HG02973 (cell line): ENCODE measurements at regions not wholly inside any gene's neighbourhood (a gene's known extent, or its start where the extent isn't known, plus 50 kb on each side); places are given as distances from the start of the nearest gene placed in this dataset.

Source experiments
- ATAC-seq: cut with Tn5 transposase; IDR thresholded peaks from one replicate; pipeline ENCODE4 v1.9.1; 2021; ENCODE audit warnings: moderate library complexity; ENCODE audit not compliant: unreplicated experiment

- ATAC-seq = no peak
Measured at GRCh38 chr13:68064001-68064770, 834.0 kb upstream of the PCDH9 start.

DNA sequence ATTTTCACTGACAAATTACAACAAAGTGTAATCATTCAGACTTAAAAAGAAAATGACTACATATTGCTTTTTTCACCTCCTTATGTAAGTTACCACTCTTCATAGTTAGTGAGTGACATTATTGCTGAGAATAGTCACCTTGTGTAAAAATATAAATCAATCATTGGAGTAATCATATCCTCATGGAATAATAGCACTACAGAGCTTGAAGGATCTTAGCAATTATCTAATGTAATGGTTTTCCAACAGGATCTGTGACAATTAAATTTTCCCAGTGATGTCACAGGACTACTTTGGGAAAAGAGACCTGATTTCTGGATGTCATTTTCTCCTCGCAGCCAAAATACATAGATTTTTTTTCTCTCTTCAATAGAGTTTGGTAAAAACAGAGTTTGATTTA lies 833.0 kb upstream of the PCDH9 start:
- no peak for ATAC-seq

DNA sequence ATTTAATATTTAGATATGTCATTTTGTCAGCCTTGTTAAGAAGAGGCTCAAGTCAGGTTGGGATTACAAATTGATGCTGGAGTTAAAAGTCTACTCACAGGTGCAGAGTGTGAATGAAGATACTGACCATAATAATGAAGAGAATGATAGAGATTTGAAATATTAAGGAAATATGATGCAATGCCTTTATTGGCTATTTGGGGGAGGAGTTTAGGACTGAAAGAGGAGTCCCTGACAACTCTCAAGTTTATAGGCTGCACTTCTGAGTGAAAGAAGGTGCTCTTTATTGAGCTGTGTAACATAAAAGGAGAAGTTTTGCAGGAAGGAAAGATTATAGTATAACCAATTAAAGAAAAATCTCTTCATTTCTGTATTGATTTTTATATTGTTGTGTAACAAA lies 827.7 kb upstream of the PCDH9 start:
- ATAC-seq = no peak

GRCh38 chr13:68056816-68057710 lies 826.9 kb upstream of the PCDH9 start:
- no peak for ATAC-seq

DNA sequence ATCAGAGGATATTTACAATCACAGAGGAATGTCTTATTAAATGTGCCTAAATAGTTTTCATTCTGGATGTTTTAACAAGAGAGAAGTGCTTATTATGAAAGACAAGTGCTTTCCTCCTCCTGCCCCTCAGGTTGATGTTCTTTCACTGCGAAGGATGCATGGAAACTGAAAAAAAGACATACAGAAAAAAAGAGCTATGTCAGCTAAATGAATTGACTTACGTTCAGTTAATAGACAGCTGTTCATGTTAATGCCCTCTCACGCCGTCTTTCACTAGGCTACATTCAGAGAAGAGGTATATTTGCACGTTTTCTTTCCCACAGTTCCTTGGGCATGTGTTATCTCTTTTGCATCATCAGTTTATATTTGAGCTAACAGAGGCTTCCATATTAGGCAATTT lies 821.8 kb upstream of the PCDH9 start:
- no peak for ATAC-seq

DNA sequence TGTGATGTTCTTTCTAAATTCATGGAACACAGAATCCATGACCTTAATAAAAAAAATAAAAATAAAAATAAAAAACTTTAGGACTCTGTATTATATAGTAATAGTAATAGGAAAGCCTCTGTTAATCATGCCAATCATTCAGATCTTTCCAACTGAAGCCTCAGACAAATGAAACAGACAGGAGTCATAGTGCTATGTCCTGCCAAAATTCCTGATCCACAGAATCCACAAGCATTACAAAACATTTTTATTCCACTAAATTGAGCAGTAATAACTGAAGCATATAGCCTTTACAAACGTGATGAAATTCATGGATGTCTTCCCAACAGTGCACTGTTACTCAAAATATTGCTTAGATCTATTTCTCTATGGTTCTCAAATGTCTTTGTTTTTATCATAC lies 820.6 kb upstream of the PCDH9 start:
- no peak for ATAC-seq

- ATAC-seq = no peak
Measured at GRCh38 chr13:68048802-68049359, 818.7 kb upstream of the PCDH9 start.

DNA sequence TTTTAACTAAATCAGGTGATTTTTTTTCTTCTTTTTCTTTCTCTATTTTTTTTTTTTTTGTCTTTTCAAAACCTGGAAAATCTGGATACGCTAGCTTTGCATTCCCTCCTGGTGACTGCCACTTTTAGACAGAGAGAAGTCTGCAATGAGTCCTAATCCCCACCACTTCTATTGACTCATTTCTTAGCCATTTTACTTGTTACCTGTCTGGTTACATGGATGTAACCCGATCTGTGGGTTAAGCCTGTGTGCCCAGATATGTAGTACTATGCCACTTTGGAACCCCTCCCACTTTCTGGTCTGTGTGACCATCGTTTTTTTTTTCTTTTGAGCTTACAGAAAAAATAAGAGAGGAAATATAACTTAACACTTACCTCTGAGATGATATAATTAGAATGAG lies 817.8 kb upstream of the PCDH9 start:
- ATAC-seq = no peak

GRCh38 chr13:68046903-68047302 lies 816.8 kb upstream of the PCDH9 start:
- no peak for ATAC-seq

GRCh38 chr13:68030152-68030809 lies 800.1 kb upstream of the PCDH9 start:
- peak; percentile 70 for ATAC-seq

DNA sequence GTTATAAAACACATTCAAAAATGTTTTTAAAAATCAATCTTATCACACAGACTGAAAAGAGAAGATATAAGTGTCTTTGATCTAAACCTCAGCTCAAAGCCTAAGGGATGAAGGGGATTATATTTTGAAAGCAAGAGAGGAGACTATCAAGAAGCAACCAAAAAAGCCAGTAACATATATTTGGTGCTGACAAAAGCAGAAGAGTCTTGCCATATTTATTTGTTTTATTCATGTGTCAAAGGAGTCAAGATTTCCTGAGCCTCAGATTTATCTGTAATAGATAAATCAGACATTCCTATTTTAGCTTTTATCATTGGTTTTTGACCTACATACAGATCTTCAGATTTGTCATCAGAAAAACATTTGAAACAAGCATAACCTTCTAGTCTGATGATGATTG lies 798.6 kb upstream of the PCDH9 start:
- no peak for ATAC-seq

GRCh38 chr13:68027306-68027705 lies 797.2 kb upstream of the PCDH9 start:
- no peak for ATAC-seq

DNA sequence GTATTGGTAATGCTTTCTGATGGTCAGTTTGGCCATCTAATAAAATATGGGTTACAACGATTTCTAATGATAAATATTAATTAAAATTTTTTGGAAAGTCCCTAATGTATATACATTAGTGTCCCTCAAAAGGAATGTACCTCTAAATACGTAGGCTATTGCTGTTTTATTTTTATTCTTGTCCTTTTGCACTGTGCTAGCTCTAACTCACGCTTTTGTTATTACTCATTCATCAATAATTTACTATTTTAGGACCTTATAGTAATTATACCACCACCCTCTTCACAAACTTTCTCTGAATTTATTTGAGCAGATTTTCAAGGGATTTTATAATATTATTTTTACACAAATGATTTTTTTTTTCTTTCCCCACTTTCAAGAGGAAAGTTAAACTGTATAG lies 795.9 kb upstream of the PCDH9 start:
- no peak for ATAC-seq

GRCh38 chr13:68025604-68026003 lies 795.5 kb upstream of the PCDH9 start:
- no peak for ATAC-seq

DNA sequence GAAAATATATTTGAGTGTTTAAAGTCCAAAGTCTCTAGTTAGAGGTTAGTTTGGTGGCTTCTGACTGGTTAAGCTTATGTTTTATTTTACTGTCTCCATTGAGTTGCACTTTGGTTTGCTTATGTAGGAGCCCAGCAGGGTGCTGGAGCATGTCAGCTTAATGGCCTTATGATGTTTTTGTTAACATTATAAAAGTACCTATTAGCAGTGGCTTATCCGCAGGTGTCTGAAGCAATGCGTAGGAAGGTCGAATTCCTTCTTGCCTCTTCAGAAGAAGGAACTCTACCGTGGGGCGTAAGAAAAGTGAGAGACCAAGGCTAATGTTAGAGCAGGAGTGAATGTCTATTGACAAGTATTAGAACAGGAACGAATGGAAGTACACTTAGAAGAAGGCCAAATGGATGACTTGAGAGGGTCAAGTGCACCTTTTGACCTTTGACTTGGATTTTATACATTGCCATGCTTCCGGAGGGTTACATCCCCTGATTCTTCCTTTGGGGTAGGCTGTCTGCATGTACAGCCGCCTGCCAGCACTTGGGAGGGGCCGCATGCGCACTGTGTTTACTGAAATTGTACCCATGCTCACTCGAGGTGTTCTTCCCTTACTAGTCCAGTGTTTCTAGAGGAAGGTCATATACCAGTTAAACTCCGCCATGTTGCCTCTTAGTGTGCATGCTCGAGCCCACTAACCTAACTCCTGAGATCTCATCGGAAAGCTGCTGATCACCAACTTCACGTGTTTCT lies 793.9 kb upstream of the PCDH9 start:
- no peak for ATAC-seq

GRCh38 chr13:68019901-68020300 lies 789.8 kb upstream of the PCDH9 start:
- no peak for ATAC-seq

DNA sequence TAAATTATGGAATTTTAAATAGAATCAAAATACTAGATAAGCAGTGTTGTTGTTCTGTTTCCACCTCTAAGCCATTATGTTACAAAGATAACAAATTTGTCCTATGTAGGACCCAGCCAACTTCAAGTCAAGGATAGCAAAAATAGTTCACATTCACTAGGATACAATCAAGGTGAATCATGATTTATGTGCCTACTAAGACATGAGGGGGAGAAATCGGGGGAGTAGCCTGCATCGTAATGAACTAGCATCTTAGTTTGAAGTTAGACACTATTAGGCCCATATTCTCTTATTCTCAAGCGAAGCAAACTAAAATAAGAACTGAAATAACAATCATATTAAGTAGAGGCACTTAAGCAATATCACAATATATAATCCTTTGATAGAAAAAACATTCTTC lies 779.4 kb upstream of the PCDH9 start:
- no peak for ATAC-seq

DNA sequence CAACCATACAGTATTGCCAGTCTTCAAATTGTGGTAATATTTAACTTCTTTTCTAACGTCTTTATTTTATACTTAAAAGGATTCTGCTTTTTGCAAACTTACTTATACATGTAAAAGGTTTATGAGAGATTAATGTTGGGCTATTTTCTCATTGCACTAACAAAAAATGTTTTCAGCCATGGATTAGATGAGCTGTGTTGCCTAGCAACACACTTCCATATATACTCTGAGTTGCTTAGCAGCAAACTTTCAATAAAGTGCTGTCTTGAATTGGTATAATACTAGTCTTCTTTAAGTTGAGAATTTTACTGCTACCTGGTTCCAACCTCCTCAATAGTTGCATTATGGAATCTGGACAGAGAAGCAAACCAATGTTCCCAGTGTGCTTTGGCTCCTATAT lies 777.4 kb upstream of the PCDH9 start:
- ATAC-seq = no peak

DNA sequence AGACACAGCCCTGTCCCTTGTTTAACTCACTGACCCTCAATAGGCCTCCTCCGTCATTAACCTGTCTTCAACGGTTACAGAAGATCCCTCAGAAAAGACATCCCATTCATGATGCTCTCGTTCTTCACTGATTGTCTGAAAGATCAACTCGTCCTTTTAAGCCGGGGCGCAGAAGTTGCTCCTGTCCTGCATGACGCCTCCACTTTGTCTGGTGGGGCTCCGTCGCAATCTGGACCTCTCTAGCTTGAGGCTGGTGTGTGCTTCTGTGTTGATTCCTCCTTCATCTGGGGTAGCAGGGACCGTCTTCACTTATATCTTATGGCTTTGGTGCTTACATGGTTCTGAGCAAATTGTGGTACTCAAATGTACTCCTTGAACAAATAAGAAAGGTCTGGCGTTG lies 766.0 kb upstream of the PCDH9 start:
- no peak for ATAC-seq

DNA sequence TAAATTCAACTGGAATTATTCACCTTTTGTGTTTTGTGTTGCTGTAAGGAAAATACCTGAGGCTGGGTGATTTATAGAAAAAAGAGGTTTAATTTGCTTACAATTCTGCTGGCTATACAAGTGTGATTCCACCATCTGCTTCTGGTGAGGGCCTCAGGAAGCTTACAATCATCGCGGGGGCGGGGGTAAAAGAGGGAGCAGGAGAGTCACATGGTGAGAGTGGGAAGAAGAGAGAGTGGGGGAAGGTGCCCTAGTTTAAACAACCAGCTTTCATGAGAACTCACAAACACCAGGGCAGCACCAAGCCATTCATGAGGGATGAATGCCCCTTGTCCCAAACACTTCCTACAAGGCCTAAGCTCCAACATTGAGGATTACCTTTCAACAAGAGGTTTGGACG lies 760.7 kb upstream of the PCDH9 start:
- ATAC-seq = no peak

DNA sequence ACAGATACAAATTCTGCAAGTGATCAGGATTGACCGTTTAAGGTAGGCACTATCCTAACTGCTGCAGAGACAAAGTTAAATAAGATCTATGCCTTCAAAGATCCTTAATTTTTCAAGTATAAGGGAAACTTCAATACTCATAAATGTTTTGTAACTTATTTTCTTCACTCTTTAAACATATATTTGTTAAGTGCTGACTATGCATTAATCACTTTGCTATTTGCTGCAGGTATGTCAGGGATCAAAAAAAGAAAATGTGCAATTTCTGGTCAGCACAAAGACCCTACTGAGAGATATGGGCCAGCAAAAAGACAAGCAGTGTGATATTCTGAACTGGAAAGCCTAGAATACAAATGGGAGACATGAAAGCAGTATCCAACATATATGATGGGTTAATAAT lies 756.1 kb upstream of the PCDH9 start:
- no peak for ATAC-seq
